Calu3 (cell line): ENCODE measurements at regions not wholly inside any gene's neighbourhood (a gene's known extent, or its start where the extent isn't known, plus 50 kb on each side); places are given as distances from the start of the nearest gene placed in this dataset.
A peak's percentile ranks its signal among the peaks of the same experiment; 100 is the strongest.

Experiments used
- BruUV-seq: library from RNA; stranded (reverse); fragments of 400-500 nt; replicated peaks from 2 replicates; lab custom pipeline; 2021; lab: Mats Ljungman, UMichigan
- CTCF ChIA-PET: fragments of 300-600 bp; sonication (Branson Sonifier 250); formaldehyde crosslinking; loops from one replicate; lab custom pipeline; 2022; ENCODE audit warnings: antibody characterized with exemption; lab: Charles Lee
- DNase-seq: peaks from one replicate; pipeline ENCODE4 v3.0.0; 2022
- H3K27ac Mint-ChIP-seq: one replicate; pipeline ENCODE4 v1.8.0; 2022; ENCODE audit warnings: mixed read lengths; ENCODE audit not compliant: unreplicated experiment
- H3K27me3 Mint-ChIP-seq: one replicate; pipeline ENCODE4 v1.8.0; 2022; ENCODE audit warnings: mixed read lengths; ENCODE audit not compliant: unreplicated experiment
- H3K36me3 Mint-ChIP-seq: one replicate; pipeline ENCODE4 v1.8.0; 2022; ENCODE audit warnings: mild to moderate bottlenecking, moderate library complexity, mixed read lengths; ENCODE audit not compliant: insufficient read depth, unreplicated experiment
- H3K4me1 Mint-ChIP-seq: one replicate; pipeline ENCODE4 v1.8.0; 2022; ENCODE audit warnings: mild to moderate bottlenecking, low read depth, mixed read lengths; ENCODE audit not compliant: unreplicated experiment
- H3K4me3 Mint-ChIP-seq: one replicate; pipeline ENCODE4 v1.8.0; 2022; ENCODE audit warnings: mild to moderate bottlenecking, low read depth, moderate library complexity, mixed read lengths; ENCODE audit not compliant: unreplicated experiment
- H3K9me3 Mint-ChIP-seq: one replicate; pipeline ENCODE4 v1.8.0; 2022; ENCODE audit warnings: low read depth, mixed read lengths; ENCODE audit not compliant: unreplicated experiment
- CTCF ChIP-seq: fragments of 200-600 bp; IDR thresholded peaks from one replicate; pipeline ENCODE4 v1.8.0; 2022; ENCODE audit warnings: antibody characterized with exemption; ENCODE audit not compliant: unreplicated experiment
- intact Hi-C: fragments of 100-400 bp; cut with micrococcal nuclease; formaldehyde crosslinking; loops from one replicate; pipeline ENCODE4 v1.10.0; 2022; ENCODE audit not compliant: unreplicated experiment

- Mint-ChIP-seq H3K27me3 (no peaks in the 10 kb centered on the region), H3K27ac (no peak overlapping the region), H3K9me3 (no peaks in the 10 kb centered on the region), H3K4me3 (no peak overlapping the region), H3K4me1 (peaks cover 11% of the 10 kb centered on the region), H3K36me3 (peaks cover 4% of the 10 kb centered on the region)
- peak; percentile 12 for DNase-seq
- TF ChIP-seq CTCF: no peak
- intact Hi-C loops: no loop called here
- no TSS peak for BruUV-seq
- CTCF ChIA-PET: no interaction called here
These were observed 206.5 kb upstream of the ZSWIM2 start for GRCh38 chr2:187055463-187055862.

GRCh38 chr2:187054501-187055319 is 205.7 kb upstream of the ZSWIM2 start:
- Mint-ChIP-seq H3K27ac (no peak overlapping the region), H3K4me3 (no peak overlapping the region), H3K27me3 (no peaks in the 10 kb centered on the region), H3K9me3 (no peaks in the 10 kb centered on the region), H3K36me3 (peaks cover 4% of the 10 kb centered on the region), H3K4me1 (peaks cover 11% of the 10 kb centered on the region)
- intact Hi-C loops: no loop called here
- DNase-seq: no peak
- CTCF ChIA-PET: no interaction called here
- no TSS peak for BruUV-seq
- TF ChIP-seq CTCF: no peak

- CTCF ChIA-PET: no interaction called here
- intact Hi-C loops: no loop called here
- peaks cover 11% of the 10 kb centered on the region for H3K4me1 Mint-ChIP-seq
- BruUV-seq: no TSS peak
- H3K27ac Mint-ChIP-seq: no peak overlapping the region
- H3K27me3 Mint-ChIP-seq: no peaks in the 10 kb centered on the region
- peaks cover 4% of the 10 kb centered on the region for H3K9me3 Mint-ChIP-seq
- no peak for DNase-seq
- H3K4me3 Mint-ChIP-seq: no peak overlapping the region
- H3K36me3 Mint-ChIP-seq: peaks cover 4% of the 10 kb centered on the region
- no peak for TF ChIP-seq CTCF
These were observed 202.4 kb upstream of the ZSWIM2 start for GRCh38 chr2:187051350-187051749.

GRCh38 chr2:187050409-187050998 is 201.5 kb upstream of the ZSWIM2 start:
- intact Hi-C loops: no loop called here
- no peak for DNase-seq
- no peak overlapping the region for H3K27ac Mint-ChIP-seq
- TF ChIP-seq CTCF: no peak
- peaks cover 4% of the 10 kb centered on the region for H3K36me3 Mint-ChIP-seq
- no peak overlapping the region for H3K4me3 Mint-ChIP-seq
- CTCF ChIA-PET: no interaction called here
- H3K4me1 Mint-ChIP-seq: peaks cover 11% of the 10 kb centered on the region
- peaks cover 4% of the 10 kb centered on the region for H3K9me3 Mint-ChIP-seq
- no TSS peak for BruUV-seq
- no peaks in the 10 kb centered on the region for H3K27me3 Mint-ChIP-seq
